VCaP (cell line): ENCODE measurements at regions not wholly inside any gene's neighbourhood (a gene's known extent, or its start where the extent isn't known, plus 50 kb on each side); places are given as distances from the start of the nearest gene placed in this dataset.

Experiments used
- H3K27ac ChIP-seq: fragments of 450-650 bp; 2 replicates; pipeline ENCODE4 v1.5.1; 2017
- CTCF ChIP-seq: fragments of 450-650 bp; conservative IDR thresholded peaks from 2 replicates; pipeline ENCODE4 v1.5.1; 2017; ENCODE audit warnings: mild to moderate bottlenecking, moderate library complexity

GRCh38 chr13:67877031-67877430 lies 646.9 kb upstream of the PCDH9 start:
- H3K27ac ChIP-seq = no peak overlapping the region
- no peak for TF ChIP-seq CTCF

DNA sequence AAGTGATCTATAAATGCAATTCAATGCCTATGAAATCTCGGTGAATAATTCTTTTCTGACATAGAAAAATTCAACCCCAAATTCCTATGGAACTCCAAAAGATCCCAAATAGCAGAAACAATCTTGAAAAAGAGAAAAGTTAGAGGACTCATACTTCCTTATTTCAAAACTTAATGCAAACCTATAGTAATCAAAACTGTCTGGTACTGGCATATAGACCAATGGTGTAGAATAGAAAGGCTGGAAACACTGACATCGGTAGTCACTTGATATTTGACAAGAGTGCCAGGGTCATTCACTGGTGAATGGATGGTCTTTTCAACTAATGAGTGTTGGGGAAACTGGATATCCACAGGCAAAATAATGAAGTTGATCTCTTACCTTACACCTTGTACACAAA lies 637.1 kb upstream of the PCDH9 start:
- no peak for TF ChIP-seq CTCF
- H3K27ac ChIP-seq = no peak overlapping the region

GRCh38 chr13:67860315-67860714 lies 630.2 kb upstream of the PCDH9 start:
- no peak overlapping the region for H3K27ac ChIP-seq
- no peak for TF ChIP-seq CTCF

- H3K27ac ChIP-seq = no peak overlapping the region
- TF ChIP-seq CTCF = no peak
These were observed 629.8 kb upstream of the PCDH9 start for GRCh38 chr13:67859904-67860303.

DNA sequence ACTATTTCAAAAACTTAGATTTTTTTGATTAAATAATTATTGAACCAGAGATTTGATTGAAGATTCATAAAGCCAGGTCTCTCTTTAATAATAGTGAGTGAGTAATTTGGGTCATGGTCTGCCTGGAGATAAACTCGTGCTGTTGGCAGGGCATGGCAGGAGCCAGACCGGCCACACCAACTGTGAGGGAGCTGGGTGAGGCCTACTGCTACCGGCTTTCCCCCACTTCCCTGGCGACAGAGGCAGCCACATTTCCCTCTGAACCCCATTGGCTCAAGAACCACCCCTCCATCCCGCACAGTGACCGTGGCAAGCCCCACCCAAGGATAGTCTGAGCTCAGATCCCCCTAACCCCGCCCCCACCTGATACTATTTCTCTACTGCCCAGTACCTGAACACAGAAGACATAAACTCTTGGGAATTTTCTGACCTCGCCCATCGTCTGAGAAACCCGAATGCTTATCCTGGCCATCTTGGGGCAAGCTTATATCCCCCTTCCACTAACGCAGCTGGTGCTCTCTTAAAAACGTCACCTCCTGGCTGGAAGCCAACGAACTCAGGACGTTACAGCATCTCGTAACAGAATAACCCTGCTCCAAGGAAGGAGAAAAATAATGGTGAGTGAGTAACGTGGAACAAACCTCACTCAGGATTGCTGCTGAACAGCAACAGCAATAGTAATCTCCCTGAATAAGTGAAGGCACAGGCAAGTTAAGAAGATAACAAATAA lies 627.6 kb upstream of the PCDH9 start:
- TF ChIP-seq CTCF = no peak
- no peak overlapping the region for H3K27ac ChIP-seq

DNA sequence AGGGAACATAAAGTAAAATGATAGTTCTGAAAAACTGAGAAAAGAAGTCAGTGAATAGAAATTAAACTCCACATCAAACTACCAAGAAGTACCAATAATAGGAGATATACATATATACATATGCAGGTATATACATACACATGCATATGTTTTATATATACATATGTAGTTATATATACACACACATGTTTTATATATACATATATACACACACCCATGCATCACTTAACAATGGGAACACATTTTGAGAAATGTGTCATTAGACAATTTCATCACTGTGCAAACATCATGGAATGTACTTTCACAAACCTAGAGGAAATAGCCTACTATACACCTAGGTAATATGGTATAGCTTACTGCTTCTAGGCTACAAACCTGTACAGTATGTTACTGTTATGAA lies 626.8 kb upstream of the PCDH9 start:
- no peak for TF ChIP-seq CTCF
- H3K27ac ChIP-seq = no peak overlapping the region

DNA sequence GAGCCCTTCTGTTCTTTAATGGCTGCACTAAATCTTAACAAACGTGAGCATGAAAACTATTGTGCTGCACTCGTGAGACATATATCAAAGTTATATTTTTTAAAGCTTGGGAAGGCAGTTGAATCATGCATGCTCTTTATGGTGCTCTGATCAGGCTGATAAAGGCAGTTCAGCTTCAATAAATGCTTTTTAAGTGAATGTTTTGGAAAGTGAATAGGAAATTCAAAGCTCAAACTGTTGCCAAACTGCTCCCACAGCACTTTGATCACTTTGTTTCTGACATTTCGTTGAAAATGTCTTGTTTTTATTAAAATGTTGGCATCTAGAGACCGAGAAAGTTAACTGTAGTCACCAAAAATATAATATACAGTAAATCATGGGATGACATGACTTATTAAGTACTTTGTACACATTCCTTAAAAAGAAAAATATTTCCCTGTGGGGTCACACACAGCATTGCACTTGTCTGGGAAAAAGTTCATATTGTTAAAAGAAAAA lies 625.7 kb upstream of the PCDH9 start:
- H3K27ac ChIP-seq = no peak overlapping the region
- no peak for TF ChIP-seq CTCF
